Neural progenitor cell (in vitro differentiated cells): ENCODE measurements at regions not wholly inside any gene's neighbourhood (a gene's known extent, or its start where the extent isn't known, plus 50 kb on each side); places are given as distances from the start of the nearest gene placed in this dataset.

Experiments used
- DNase-seq: peaks from one replicate; pipeline ENCODE4 v3.0.0-alpha.2; 2016; ENCODE audit warnings: low spot score
- H2AFZ ChIP-seq: fragments of 200-600 bp; sonication (generic); replicated peaks from 2 replicates; pipeline ENCODE4 v1.6.1; 2016; ENCODE audit warnings: antibody characterized with exemption
- H3F3A ChIP-seq: fragments of 200-600 bp; sonication (generic); 2 replicates; pipeline ENCODE4 v1.6.1; 2016; ENCODE audit warnings: antibody characterized with exemption, low read depth
- H3K27ac ChIP-seq: fragments of 200-600 bp; sonication (generic); 2 replicates; pipeline ENCODE4 v1.5.1; 2016; ENCODE audit warnings: mild to moderate bottlenecking
- H3K27me3 ChIP-seq: fragments of 200-600 bp; sonication (generic); 2 replicates; pipeline ENCODE4 v1.6.1; 2016; ENCODE audit warnings: mild to moderate bottlenecking, moderate library complexity
- H3K36me3 ChIP-seq: fragments of 200-600 bp; sonication (generic); 2 replicates; pipeline ENCODE4 v1.5.1; 2016
- H3K4me1 ChIP-seq: fragments of 200-600 bp; sonication (generic); 2 replicates; pipeline ENCODE4 v1.6.1; 2016; ENCODE audit warnings: mixed run types
- H3K4me2 ChIP-seq: fragments of 200-600 bp; sonication (generic); 2 replicates; pipeline ENCODE4 v1.6.1; 2016
- H3K4me3 ChIP-seq: fragments of 200-600 bp; sonication (generic); 2 replicates; pipeline ENCODE4 v1.5.1; 2016
- H3K79me2 ChIP-seq: fragments of 200-600 bp; sonication (generic); 2 replicates; pipeline ENCODE4 v1.6.1; 2016; ENCODE audit warnings: low read depth
- H3K9ac ChIP-seq: fragments of 200-600 bp; sonication (generic); 2 replicates; pipeline ENCODE4 v1.6.1; 2016
- H3K9me3 ChIP-seq: fragments of 200-600 bp; sonication (generic); 2 replicates; pipeline ENCODE4 v1.5.1; 2016; ENCODE audit warnings: low read depth
- H4K20me1 ChIP-seq: fragments of 200-600 bp; sonication (generic); 2 replicates; pipeline ENCODE4 v1.6.1; 2016; ENCODE audit warnings: low read depth
- H3K27ac Mint-ChIP-seq: 3 replicates; pipeline ENCODE4 v1.8.0; 2021; ENCODE audit warnings: mixed read lengths
- H3K27me3 Mint-ChIP-seq: 2 replicates; pipeline ENCODE4 v1.8.0; 2022; ENCODE audit warnings: low read depth, mild to moderate bottlenecking, inconsistent platforms, moderate library complexity, mixed read lengths; ENCODE audit not compliant: insufficient read depth
- H3K36me3 Mint-ChIP-seq: 3 replicates; pipeline ENCODE4 v1.8.0; 2021; ENCODE audit warnings: mixed read lengths
- H3K4me1 Mint-ChIP-seq: 3 replicates; pipeline ENCODE4 v1.8.0; 2021; ENCODE audit warnings: mixed read lengths
- H3K4me3 Mint-ChIP-seq: 3 replicates; pipeline ENCODE4 v1.8.0; 2021; ENCODE audit warnings: mild to moderate bottlenecking, moderate library complexity, mixed read lengths
- H3K9me3 Mint-ChIP-seq: 3 replicates; pipeline ENCODE4 v1.8.0; 2020; ENCODE audit warnings: mixed read lengths
- CTCF ChIP-seq: fragments of 200-600 bp; sonication (generic); IDR thresholded peaks from 2 replicates; pipeline ENCODE4 v1.5.1; 2017; ENCODE audit warnings: antibody characterized with exemption, mild to moderate bottlenecking
- EZH2 ChIP-seq: fragments of 200-600 bp; sonication (generic); IDR thresholded peaks from 2 replicates; pipeline ENCODE4 v1.6.1; 2017; ENCODE audit warnings: antibody characterized with exemption, mild to moderate bottlenecking, moderate library complexity
- EZH2phosphoT487 ChIP-seq: fragments of 200-600 bp; sonication (generic); IDR thresholded peaks from 2 replicates; pipeline ENCODE4 v1.6.1; 2017; ENCODE audit warnings: antibody characterized with exemption

GRCh38 chr3:117068301-117068700 is 358.7 kb downstream of the TUSC7 start:
- no peaks in the 10 kb centered on the region for H3K27me3 ChIP-seq
- H3K4me2 ChIP-seq, result no peak overlapping the region
- Mint-ChIP-seq H3K27ac (no peak overlapping the region), H3K4me3 (no peak overlapping the region), H3K9me3 (no peaks in the 10 kb centered on the region), H3K27me3 (peaks cover 2% of the 10 kb centered on the region), H3K4me1 (no peaks in the 10 kb centered on the region), H3K36me3 (no peaks in the 10 kb centered on the region)
- H3K4me3 ChIP-seq, result no peak overlapping the region
- H3K9me3 ChIP-seq, result no peaks in the 10 kb centered on the region
- no peak for DNase-seq
- TF ChIP-seq CTCF (no peak), EZH2phosphoT487 (no peak), EZH2 (no peak)
- H3F3A ChIP-seq, result no peaks in the 10 kb centered on the region
- H4K20me1 ChIP-seq, result no peaks in the 10 kb centered on the region
- H3K79me2 ChIP-seq, result no peaks in the 10 kb centered on the region
- H3K9ac ChIP-seq, result no peak overlapping the region
- no peak overlapping the region for H2AFZ ChIP-seq
- no peaks in the 10 kb centered on the region for H3K4me1 ChIP-seq
- no peaks in the 10 kb centered on the region for H3K36me3 ChIP-seq
- no peak overlapping the region for H3K27ac ChIP-seq

GRCh38 chr3:117074826-117075225 is 365.2 kb downstream of the TUSC7 start:
- no peaks in the 10 kb centered on the region for H3K36me3 Mint-ChIP-seq
- Histone ChIP-seq H3K4me2 (no peak overlapping the region), H3K4me3 (no peak overlapping the region), H3K9ac (no peak overlapping the region), H3K79me2 (no peaks in the 10 kb centered on the region), H3K4me1 (no peaks in the 10 kb centered on the region), H3K9me3 (no peaks in the 10 kb centered on the region), H3F3A (no peaks in the 10 kb centered on the region), H3K27me3 (no peaks in the 10 kb centered on the region), H3K27ac (no peak overlapping the region), H3K36me3 (no peaks in the 10 kb centered on the region), H2AFZ (no peak overlapping the region), H4K20me1 (no peaks in the 10 kb centered on the region)
- H3K27ac Mint-ChIP-seq, result no peak overlapping the region
- no peak for DNase-seq
- TF ChIP-seq EZH2 (no peak), EZH2phosphoT487 (no peak), CTCF (no peak)
- peaks cover 2% of the 10 kb centered on the region for H3K27me3 Mint-ChIP-seq
- no peaks in the 10 kb centered on the region for H3K9me3 Mint-ChIP-seq
- no peaks in the 10 kb centered on the region for H3K4me1 Mint-ChIP-seq
- H3K4me3 Mint-ChIP-seq, result no peak overlapping the region

GRCh38 chr3:117079997-117080396 is 370.4 kb downstream of the TUSC7 start:
- no peak overlapping the region for H3K4me2 ChIP-seq
- peaks cover 3% of the 10 kb centered on the region for H3K4me1 ChIP-seq
- H3K9me3 Mint-ChIP-seq, result no peaks in the 10 kb centered on the region
- H3K4me1 Mint-ChIP-seq, result peaks cover 10% of the 10 kb centered on the region
- H2AFZ ChIP-seq, result no peak overlapping the region
- H3K36me3 Mint-ChIP-seq, result no peaks in the 10 kb centered on the region
- H3K27me3 Mint-ChIP-seq, result peaks cover 2% of the 10 kb centered on the region
- no peaks in the 10 kb centered on the region for H3F3A ChIP-seq
- H3K4me3 Mint-ChIP-seq, result no peak overlapping the region
- DNase-seq, result no peak
- H3K9me3 ChIP-seq, result no peaks in the 10 kb centered on the region
- H3K27ac ChIP-seq, result no peak overlapping the region
- H3K9ac ChIP-seq, result no peak overlapping the region
- no peak overlapping the region for H3K27ac Mint-ChIP-seq
- H3K79me2 ChIP-seq, result no peaks in the 10 kb centered on the region
- H3K36me3 ChIP-seq, result no peaks in the 10 kb centered on the region
- no peaks in the 10 kb centered on the region for H4K20me1 ChIP-seq
- TF ChIP-seq EZH2 (no peak), CTCF (no peak), EZH2phosphoT487 (no peak)
- H3K27me3 ChIP-seq, result no peaks in the 10 kb centered on the region
- H3K4me3 ChIP-seq, result no peak overlapping the region

GRCh38 chr3:117080872-117081271 is 371.3 kb downstream of the TUSC7 start:
- H3K36me3 Mint-ChIP-seq, result no peaks in the 10 kb centered on the region
- H3K4me1 Mint-ChIP-seq, result peaks cover 10% of the 10 kb centered on the region
- Histone ChIP-seq H3K9me3 (no peaks in the 10 kb centered on the region), H3K27ac (no peak overlapping the region), H3K4me2 (no peak overlapping the region), H3K79me2 (no peaks in the 10 kb centered on the region), H3K4me3 (no peak overlapping the region), H3K9ac (no peak overlapping the region), H4K20me1 (no peaks in the 10 kb centered on the region), H3K27me3 (no peaks in the 10 kb centered on the region), H3K36me3 (no peaks in the 10 kb centered on the region), H3F3A (no peaks in the 10 kb centered on the region), H3K4me1 (peaks cover 3% of the 10 kb centered on the region), H2AFZ (peak overlapping the region; percentile 79)
- no peak overlapping the region for H3K4me3 Mint-ChIP-seq
- no peaks in the 10 kb centered on the region for H3K9me3 Mint-ChIP-seq
- peaks cover 2% of the 10 kb centered on the region for H3K27me3 Mint-ChIP-seq
- DNase-seq, result no peak
- no peak overlapping the region for H3K27ac Mint-ChIP-seq
- TF ChIP-seq CTCF (no peak), EZH2 (no peak), EZH2phosphoT487 (no peak)
